ENCODE measurements at regions not wholly inside any gene's neighbourhood (a gene's known extent, or its start where the extent isn't known, plus 50 kb on each side); places are given as distances from the start of the nearest gene placed in this dataset.

DNA sequence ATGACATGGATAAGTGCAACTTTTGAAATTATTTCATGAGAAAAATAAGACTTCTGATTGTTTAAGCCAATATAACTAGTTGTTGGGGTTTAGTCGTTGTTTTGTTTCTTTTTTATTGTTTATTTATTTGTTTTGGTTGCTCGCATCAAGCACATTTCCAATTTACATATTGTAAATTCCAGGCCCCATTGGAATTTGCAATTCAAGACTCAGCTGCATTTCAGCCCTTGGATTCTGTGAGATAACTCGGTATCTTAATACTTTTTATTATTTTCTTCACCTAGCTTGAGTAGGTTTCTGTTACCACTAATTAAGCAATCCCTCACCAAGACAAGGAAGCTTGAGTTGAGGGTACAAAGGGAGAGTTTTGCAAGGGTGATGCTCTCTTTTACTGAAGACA, 318.3 kb upstream of the GATB start:
- H3K9ac ChIP-seq (ENCODE audit: insufficient read depth, low read length, poor library complexity, severe bottlenecking), result no peak overlapping the region
- Mint-ChIP-seq H3K27me3 (ENCODE audit: low read depth in 3 of 3) (peaks cover 0 to under 1% (median 0%) of the 10 kb centered on the region in 3 donors), H3K4me3 (no peak overlapping the region), H3K4me1 (peaks cover 14% of the 10 kb centered on the region), H3K9me3 (peaks cover 0 to 8% (median 0%) of the 10 kb centered on the region in 7 donors), H3K36me3 (no peaks in the 10 kb centered on the region), H3K27ac (no peak overlapping the region)
- H2AFZ ChIP-seq (ENCODE audit: insufficient read depth, low read depth, low read length, poor library complexity, severe bottlenecking), result no peak overlapping the region
- intact Hi-C loops (cut with micrococcal nuclease), result no loop called here
- H3K27me3 ChIP-seq (ENCODE audit: control insufficient read depth in 2 of 2, insufficient read depth in 2 of 2, low read length in 2 of 2), result no peaks in the 10 kb centered on the region
- no peak overlapping the region for H3K4me3 ChIP-seq (replicated peaks in 1 of 3; ENCODE audit: low read depth in 2 of 3, low read length in 3 of 3)
- no CpG with 5 or more reads among the region's 3 CpGs for WGBS (ENCODE audit: insufficient coverage)
- H3K9me3 ChIP-seq (replicated peaks in 1 of 2; ENCODE audit: control insufficient read depth in 1 of 2, insufficient read depth in 1 of 2, low read length in 2 of 2), result no peaks in the 10 kb centered on the region
- no peaks in the 10 kb centered on the region for H3K36me3 ChIP-seq (replicated peaks in 1 of 2; ENCODE audit: control insufficient read depth in 1 of 2, insufficient read depth in 2 of 2, low read length in 2 of 2)
- H3K27ac ChIP-seq (ENCODE audit: low read depth in 1 of 2, low read length in 2 of 2), result no peak overlapping the region
- H3K4me2 ChIP-seq (replicated peaks; ENCODE audit: extremely low read depth, low read length, poor library complexity, severe bottlenecking), result no peak overlapping the region
- no peaks in the 10 kb centered on the region for H4K20me1 ChIP-seq (ENCODE audit: insufficient read depth, low read length)
- no peak for DNase-seq
- H3K79me2 ChIP-seq (ENCODE audit: insufficient read depth, low read length), result no peaks in the 10 kb centered on the region
- H3K4me1 ChIP-seq (ENCODE audit: control insufficient read depth in 1 of 2, insufficient read depth in 2 of 2, low read length in 2 of 2), result no peaks in the 10 kb centered on the region
- TF ChIP-seq CTCF (IDR thresholded peaks at IDR 0.05), result no peak

GRCh38 chr4:152077582-152077981, 316.8 kb upstream of the GATB start:
- Histone ChIP-seq H4K20me1 (ENCODE audit: insufficient read depth, low read length) (no peaks in the 10 kb centered on the region), H3K4me1 (ENCODE audit: control insufficient read depth in 1 of 2, insufficient read depth in 2 of 2, low read length in 2 of 2) (no peaks in the 10 kb centered on the region), H3K27me3 (ENCODE audit: control insufficient read depth in 2 of 2, insufficient read depth in 2 of 2, low read length in 2 of 2) (no peaks in the 10 kb centered on the region), H3K9ac (ENCODE audit: insufficient read depth, low read length, poor library complexity, severe bottlenecking) (no peak overlapping the region), H3K9me3 (replicated peaks in 1 of 2; ENCODE audit: control insufficient read depth in 1 of 2, insufficient read depth in 1 of 2, low read length in 2 of 2) (no peaks in the 10 kb centered on the region), H3K4me3 (replicated peaks in 1 of 3; ENCODE audit: low read depth in 2 of 3, low read length in 3 of 3) (no peak overlapping the region), H3K36me3 (replicated peaks in 1 of 2; ENCODE audit: control insufficient read depth in 1 of 2, insufficient read depth in 2 of 2, low read length in 2 of 2) (no peaks in the 10 kb centered on the region), H2AFZ (ENCODE audit: insufficient read depth, low read depth, low read length, poor library complexity, severe bottlenecking) (no peak overlapping the region), H3K79me2 (ENCODE audit: insufficient read depth, low read length) (no peaks in the 10 kb centered on the region), H3K4me2 (replicated peaks; ENCODE audit: extremely low read depth, low read length, poor library complexity, severe bottlenecking) (no peak overlapping the region), H3K27ac (ENCODE audit: low read depth in 1 of 2, low read length in 2 of 2) (no peak overlapping the region)
- WGBS (ENCODE audit: insufficient coverage), result no CpG with 5 or more reads among the region's 2 CpGs
- Mint-ChIP-seq H3K4me3 (no peak overlapping the region), H3K27ac (no peak overlapping the region), H3K27me3 (ENCODE audit: low read depth in 3 of 3) (peaks cover 0 to 2% (median 0%) of the 10 kb centered on the region in 3 donors), H3K9me3 (peaks cover 0 to 8% (median 0%) of the 10 kb centered on the region in 7 donors), H3K4me1 (peaks cover 15% of the 10 kb centered on the region), H3K36me3 (no peaks in the 10 kb centered on the region)
- DNase-seq, result no peak
- intact Hi-C loops (cut with micrococcal nuclease), result no loop called here
- no peak for TF ChIP-seq CTCF (IDR thresholded peaks at IDR 0.05)

Data from CD14-positive monocyte (primary cell).